Ascending aorta (tissue), 2 donors: ENCODE measurements at regions not wholly inside any gene's neighbourhood (a gene's known extent, or its start where the extent isn't known, plus 50 kb on each side); places are given as distances from the start of the nearest gene placed in this dataset.

Experiments
- DNase-seq, 2 donors: peaks; one replicate each; pipeline ENCODE4 v3.0.0-alpha.2; 2019; ENCODE audit warnings: low spot score in 2 of 2
- H3K27ac ChIP-seq, 2 donors: fragments of 200-600 bp; sonication (generic); one replicate each; pipeline ENCODE4 v1.5.1; 2016 to 2017; ENCODE audit warnings: mild to moderate bottlenecking in 1 of 2
- H3K27me3 ChIP-seq: fragments of 200-600 bp; sonication (generic); one replicate; pipeline ENCODE4 v1.5.1; 2017
- H3K36me3 ChIP-seq, 2 donors: fragments of 200-600 bp; sonication (generic); one replicate each; pipeline ENCODE4 v1.5.1; 2016
- H3K4me1 ChIP-seq, 2 donors: fragments of 200-600 bp; sonication (generic); one replicate each; pipeline ENCODE4 v1.5.1; 2016 to 2017; ENCODE audit warnings: mild to moderate bottlenecking in 1 of 2
- H3K4me3 ChIP-seq, 2 donors: fragments of 200-600 bp; sonication (generic); one replicate each; pipeline ENCODE4 v1.5.1; 2016 to 2017; ENCODE audit warnings: mild to moderate bottlenecking in 1 of 2
- H3K9me3 ChIP-seq, 2 donors: fragments of 200-600 bp; sonication (generic); one replicate each; pipeline ENCODE4 v1.5.1; 2016
- intact Hi-C: fragments of 100-400 bp; cut with DNase I; formaldehyde crosslinking; loops from one replicate; pipeline ENCODE4 v1.15.1; 2023
- TF ChIP-seq, protein P1 (sequence below), 3 experiments: fragments of 200-600 bp in 2 of 3; fragments of 450-650 bp in 1 of 3; sonication (generic) in 2 of 3; IDR thresholded peaks; one replicate each; pipeline ENCODE4 v1.5.1; 2016 to 2019; ENCODE audit warnings: antibody characterized with exemption in 3 of 3, mild to moderate bottlenecking in 1 of 3, moderate library complexity in 1 of 3

DNA sequence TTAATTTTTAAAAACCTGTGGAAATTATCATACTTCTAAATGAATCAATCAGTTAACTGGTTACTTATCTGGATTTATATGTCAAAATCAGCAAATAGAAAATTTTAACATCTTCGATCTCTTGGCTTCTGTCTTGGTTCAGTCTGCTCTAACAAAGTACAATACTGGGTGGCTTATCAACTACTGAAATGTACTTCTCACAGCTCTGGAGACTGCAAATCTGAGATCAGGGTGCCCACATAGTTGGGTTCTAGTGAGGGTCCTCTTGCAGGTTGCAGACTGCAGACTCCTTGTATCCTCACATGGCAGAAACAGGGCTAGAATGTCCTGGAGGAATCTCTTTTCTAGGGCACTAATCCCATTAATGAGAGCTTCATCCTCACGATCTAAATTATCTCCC is 1851.6 kb upstream of the TENM3 start:
- Histone ChIP-seq H3K36me3 (no peaks in the 10 kb centered on the region), H3K4me3 (no peak overlapping the region), H3K4me1 (no peaks in the 10 kb centered on the region), H3K27me3 (no peaks in the 10 kb centered on the region), H3K27ac (no peak overlapping the region), H3K9me3 (no peaks in the 10 kb centered on the region)
- intact Hi-C loops = no loop called here
- no peak for DNase-seq
- TF ChIP-seq, protein P1, sequence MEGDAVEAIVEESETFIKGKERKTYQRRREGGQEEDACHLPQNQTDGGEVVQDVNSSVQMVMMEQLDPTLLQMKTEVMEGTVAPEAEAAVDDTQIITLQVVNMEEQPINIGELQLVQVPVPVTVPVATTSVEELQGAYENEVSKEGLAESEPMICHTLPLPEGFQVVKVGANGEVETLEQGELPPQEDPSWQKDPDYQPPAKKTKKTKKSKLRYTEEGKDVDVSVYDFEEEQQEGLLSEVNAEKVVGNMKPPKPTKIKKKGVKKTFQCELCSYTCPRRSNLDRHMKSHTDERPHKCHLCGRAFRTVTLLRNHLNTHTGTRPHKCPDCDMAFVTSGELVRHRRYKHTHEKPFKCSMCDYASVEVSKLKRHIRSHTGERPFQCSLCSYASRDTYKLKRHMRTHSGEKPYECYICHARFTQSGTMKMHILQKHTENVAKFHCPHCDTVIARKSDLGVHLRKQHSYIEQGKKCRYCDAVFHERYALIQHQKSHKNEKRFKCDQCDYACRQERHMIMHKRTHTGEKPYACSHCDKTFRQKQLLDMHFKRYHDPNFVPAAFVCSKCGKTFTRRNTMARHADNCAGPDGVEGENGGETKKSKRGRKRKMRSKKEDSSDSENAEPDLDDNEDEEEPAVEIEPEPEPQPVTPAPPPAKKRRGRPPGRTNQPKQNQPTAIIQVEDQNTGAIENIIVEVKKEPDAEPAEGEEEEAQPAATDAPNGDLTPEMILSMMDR (IDR thresholded peaks at IDR 0.05) = no peak

DNA sequence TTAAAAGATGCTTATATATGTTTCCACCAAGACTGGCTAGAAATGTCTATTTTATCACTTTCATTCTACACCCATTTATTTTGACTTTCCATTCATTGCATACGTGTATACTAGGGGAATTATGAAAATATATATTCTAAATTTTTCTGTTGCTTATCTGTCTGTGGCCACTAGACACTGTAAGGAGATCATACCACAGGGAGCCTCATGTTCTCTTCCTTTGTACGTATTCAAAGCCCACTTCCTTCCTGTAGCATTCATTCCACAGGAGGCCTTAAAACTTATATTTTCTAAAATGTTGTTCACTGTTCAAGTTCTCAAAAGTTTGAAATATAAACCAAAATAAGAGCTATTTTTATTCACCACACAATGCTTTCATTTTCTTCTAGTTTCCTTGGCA is 1848.9 kb upstream of the TENM3 start:
- no peaks in the 10 kb centered on the region for H3K4me1 ChIP-seq
- intact Hi-C loops = no loop called here
- H3K36me3 ChIP-seq = no peaks in the 10 kb centered on the region
- H3K4me3 ChIP-seq = no peak overlapping the region
- no peaks in the 10 kb centered on the region for H3K9me3 ChIP-seq
- DNase-seq = no peak
- TF ChIP-seq, protein P1 (IDR thresholded peaks at IDR 0.05) = no peak
- no peaks in the 10 kb centered on the region for H3K27me3 ChIP-seq
- H3K27ac ChIP-seq = no peak overlapping the region

DNA sequence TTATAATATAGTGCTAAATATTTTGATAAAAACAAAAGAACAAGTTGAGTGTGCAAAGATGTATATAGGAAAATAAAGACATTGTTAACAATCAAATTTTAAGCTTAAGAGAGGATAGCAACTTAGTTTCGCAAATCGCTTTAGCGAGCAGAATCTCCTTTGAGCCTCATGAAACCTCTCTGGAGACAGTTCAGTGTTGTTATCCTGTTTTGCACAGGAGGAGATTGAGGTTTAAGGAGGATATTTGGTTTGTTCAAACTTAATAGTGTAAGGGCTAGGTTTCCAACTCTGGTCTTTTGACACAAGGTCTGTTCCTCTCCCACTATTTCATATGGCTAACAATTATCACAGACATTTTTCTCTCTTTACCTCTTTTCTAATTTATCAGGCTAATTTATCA is 1848.5 kb upstream of the TENM3 start:
- no peak overlapping the region for H3K4me3 ChIP-seq
- intact Hi-C loops = no loop called here
- TF ChIP-seq, protein P1 (IDR thresholded peaks at IDR 0.05) = no peak
- no peaks in the 10 kb centered on the region for H3K36me3 ChIP-seq
- DNase-seq = no peak
- H3K9me3 ChIP-seq = no peaks in the 10 kb centered on the region
- H3K27ac ChIP-seq = no peak overlapping the region
- H3K27me3 ChIP-seq = no peaks in the 10 kb centered on the region
- H3K4me1 ChIP-seq = no peaks in the 10 kb centered on the region

DNA sequence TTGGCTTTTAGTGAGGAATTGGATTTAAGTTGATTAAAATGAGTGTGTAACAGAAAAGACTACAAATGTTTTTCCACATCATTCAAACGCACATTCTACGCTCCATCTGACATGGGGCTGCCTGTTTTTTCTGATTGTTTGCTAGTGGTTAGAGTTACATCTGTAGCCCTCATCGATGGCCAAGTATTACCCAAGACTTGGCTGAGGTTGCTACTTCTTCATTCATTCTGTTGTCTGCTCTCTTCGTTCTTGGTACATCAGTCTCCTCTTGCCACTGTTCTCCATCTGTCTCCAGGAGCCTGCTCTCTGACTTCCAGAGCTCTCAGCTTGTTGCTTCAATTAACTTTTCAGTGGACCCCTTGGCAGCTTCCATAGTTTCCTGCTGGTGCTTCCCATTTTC is 1844.6 kb upstream of the TENM3 start:
- TF ChIP-seq, protein P1 (IDR thresholded peaks at IDR 0.05) = no peak
- no peaks in the 10 kb centered on the region for H3K9me3 ChIP-seq
- intact Hi-C loops = no loop called here
- no peak for DNase-seq
- H3K4me1 ChIP-seq = no peaks in the 10 kb centered on the region
- H3K27ac ChIP-seq = no peak overlapping the region
- no peaks in the 10 kb centered on the region for H3K36me3 ChIP-seq
- no peak overlapping the region for H3K4me3 ChIP-seq
- no peaks in the 10 kb centered on the region for H3K27me3 ChIP-seq

DNA sequence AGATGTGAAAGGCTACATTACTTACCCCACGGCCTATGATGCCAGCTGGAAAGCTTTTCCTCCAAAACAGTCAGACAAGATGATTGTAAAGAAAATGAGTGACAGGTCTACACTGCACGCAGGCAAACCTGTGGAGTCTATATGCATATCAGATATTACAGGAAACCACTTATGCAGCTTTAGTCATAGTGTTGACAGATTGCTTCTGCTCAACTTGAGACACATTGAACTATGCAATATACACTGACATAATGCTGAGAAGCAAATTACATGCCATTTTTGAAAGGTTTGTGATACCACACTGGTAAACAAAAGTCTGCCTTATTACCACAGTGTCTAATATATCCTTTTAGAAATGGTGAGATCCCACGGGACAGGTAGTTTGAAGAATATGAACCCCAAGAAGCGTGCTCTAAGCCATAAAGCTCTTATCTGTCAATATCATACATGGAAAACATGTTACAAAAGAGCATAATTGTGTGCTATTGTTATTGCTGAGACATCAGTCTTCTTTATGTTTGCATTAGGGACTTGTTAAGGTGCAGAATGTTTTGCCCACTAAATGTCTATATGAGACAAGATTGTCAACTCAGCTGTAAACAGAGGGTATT is 1835.8 kb upstream of the TENM3 start:
- H3K9me3 ChIP-seq = no peaks in the 10 kb centered on the region
- H3K4me1 ChIP-seq = no peaks in the 10 kb centered on the region
- no peaks in the 10 kb centered on the region for H3K36me3 ChIP-seq
- H3K27me3 ChIP-seq = no peaks in the 10 kb centered on the region
- no peak overlapping the region for H3K27ac ChIP-seq
- DNase-seq = no peak
- TF ChIP-seq, protein P1 (IDR thresholded peaks at IDR 0.05) = no peak
- no peak overlapping the region for H3K4me3 ChIP-seq
- intact Hi-C loops = no loop called here
